Astrocyte of the cerebellum (primary cell): ENCODE measurements at regions not wholly inside any gene's neighbourhood (a gene's known extent, or its start where the extent isn't known, plus 50 kb on each side); places are given as distances from the start of the nearest gene placed in this dataset.

Source experiments
- DNase-seq: peaks from one replicate; pipeline ENCODE4 v3.0.0-alpha.2; 2011; ENCODE audit warnings: low read depth
- H3K4me3 ChIP-seq: 2 replicates; pipeline ENCODE4 v1.5.1; 2011; ENCODE audit warnings: mild to moderate bottlenecking, low read depth, low read length, moderate library complexity
- in situ Hi-C: cut with HindIII; loops from 2 replicates; pipeline ENCODE4 v1.10.0; 2017; ENCODE audit warnings: low sequenced_read_pairs
- TF ChIP-seq, protein P1 (sequence below): IDR thresholded peaks from 2 replicates; pipeline ENCODE4 v1.5.1; 2012; ENCODE audit warnings: low read length, low read depth, moderate library complexity, mild to moderate bottlenecking; ENCODE audit errors: missing control alignments

DNA sequence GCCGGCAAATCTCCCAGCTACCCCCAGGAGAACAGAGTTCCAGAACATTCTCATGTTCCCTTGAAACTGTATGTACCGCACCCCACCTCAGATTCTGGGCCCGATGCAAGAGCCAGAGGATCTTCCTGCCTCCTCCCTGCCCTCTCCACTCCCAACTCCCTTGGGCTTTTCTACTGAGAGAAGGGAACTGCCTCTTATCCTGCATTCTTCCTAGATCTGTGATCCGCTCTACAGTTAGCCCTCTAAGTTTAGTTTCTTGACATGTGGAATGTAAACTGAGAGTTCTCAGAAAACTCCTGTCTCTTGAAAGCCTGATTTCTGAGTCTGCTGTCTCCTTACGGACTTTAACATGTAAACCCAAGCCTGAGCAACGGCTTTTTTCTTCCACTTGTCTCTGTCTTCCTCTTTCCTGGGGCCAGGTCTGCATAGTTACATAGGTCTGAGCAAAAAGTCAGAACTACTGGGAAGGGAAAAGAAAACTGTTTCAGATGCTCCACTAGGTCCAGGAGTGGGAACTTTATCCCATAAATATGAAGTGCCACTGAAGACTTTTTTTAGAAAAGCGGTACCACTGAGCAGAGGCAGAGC is 86.5 kb upstream of the TNFAIP3 start:
- in situ Hi-C loops: no loop called here
- DNase-seq: no peak
- TF ChIP-seq, protein P1, sequence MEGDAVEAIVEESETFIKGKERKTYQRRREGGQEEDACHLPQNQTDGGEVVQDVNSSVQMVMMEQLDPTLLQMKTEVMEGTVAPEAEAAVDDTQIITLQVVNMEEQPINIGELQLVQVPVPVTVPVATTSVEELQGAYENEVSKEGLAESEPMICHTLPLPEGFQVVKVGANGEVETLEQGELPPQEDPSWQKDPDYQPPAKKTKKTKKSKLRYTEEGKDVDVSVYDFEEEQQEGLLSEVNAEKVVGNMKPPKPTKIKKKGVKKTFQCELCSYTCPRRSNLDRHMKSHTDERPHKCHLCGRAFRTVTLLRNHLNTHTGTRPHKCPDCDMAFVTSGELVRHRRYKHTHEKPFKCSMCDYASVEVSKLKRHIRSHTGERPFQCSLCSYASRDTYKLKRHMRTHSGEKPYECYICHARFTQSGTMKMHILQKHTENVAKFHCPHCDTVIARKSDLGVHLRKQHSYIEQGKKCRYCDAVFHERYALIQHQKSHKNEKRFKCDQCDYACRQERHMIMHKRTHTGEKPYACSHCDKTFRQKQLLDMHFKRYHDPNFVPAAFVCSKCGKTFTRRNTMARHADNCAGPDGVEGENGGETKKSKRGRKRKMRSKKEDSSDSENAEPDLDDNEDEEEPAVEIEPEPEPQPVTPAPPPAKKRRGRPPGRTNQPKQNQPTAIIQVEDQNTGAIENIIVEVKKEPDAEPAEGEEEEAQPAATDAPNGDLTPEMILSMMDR: no peak
- H3K4me3 ChIP-seq: no peak overlapping the region

GRCh38 chr6:137781639-137782038 is 85.4 kb upstream of the TNFAIP3 start:
- H3K4me3 ChIP-seq: no peak overlapping the region
- no peak for DNase-seq
- TF ChIP-seq, protein P1: no peak
- in situ Hi-C loops: no loop called here

GRCh38 chr6:137782166-137783039 is 84.7 kb upstream of the TNFAIP3 start:
- H3K4me3 ChIP-seq: no peak overlapping the region
- TF ChIP-seq, protein P1: no peak
- no peak for DNase-seq
- in situ Hi-C loops: no loop called here

DNA sequence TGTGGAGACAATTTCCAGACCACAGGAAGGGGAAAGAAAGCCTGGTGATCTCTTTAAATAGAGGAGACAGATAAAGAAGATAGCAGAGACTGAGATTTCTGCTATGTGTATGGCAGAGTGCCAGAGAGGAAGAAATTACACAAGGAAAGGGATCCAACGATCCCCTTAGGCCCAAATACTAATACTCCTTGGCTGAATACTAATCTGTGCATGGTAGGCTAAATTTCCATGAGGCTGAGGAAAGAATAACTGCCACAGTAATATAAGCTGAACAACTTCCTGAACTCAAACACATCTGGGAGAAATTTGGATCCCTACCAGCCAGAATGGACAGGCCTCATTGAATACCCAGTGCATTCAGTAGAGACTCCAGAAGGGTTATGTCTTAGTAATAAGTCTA is 83.3 kb upstream of the TNFAIP3 start:
- TF ChIP-seq, protein P1: no peak
- in situ Hi-C loops: no loop called here
- no peak for DNase-seq
- no peak overlapping the region for H3K4me3 ChIP-seq

DNA sequence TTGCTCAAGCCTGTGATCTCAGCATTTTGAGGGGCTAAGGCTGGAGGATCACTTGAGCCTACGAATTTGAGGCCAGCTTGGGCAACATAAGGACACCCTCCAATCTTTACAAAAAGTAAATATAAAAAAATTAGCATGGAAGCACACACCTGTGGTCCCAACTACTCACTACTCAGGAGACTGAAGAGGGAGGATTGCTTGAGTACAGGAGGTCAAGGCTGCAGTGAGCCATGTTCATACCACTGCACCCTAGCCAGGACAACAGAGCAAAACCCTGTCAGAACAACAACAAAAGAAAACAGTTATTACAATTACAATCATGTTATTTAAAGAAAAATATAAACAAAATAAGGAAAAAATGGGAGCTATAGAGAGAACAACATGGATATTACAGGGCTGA is 82.5 kb upstream of the TNFAIP3 start:
- TF ChIP-seq, protein P1: no peak
- no peak overlapping the region for H3K4me3 ChIP-seq
- no peak for DNase-seq
- in situ Hi-C loops: no loop called here

DNA sequence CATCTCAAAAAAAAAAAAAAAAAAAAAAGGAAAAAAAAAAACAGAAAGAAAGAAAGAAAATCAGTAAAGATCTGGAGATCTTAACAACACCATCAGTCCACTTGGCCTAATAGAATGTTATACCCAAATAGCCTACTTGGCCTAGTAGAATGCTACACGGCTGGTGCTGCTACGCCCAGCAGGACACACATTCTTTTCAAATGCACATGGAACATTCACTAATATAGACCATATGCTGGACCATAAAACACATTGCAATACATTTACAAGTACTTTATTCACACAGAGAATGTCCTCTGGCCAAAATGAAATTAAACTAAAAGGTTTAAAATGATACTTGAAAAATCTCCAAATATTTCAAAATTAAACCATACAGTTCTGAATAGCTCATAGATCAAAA is 80.0 kb upstream of the TNFAIP3 start:
- TF ChIP-seq, protein P1: no peak
- in situ Hi-C loops: no loop called here
- no peak overlapping the region for H3K4me3 ChIP-seq
- DNase-seq: peak; percentile 33
